ENCODE measurements at regions not wholly inside any gene's neighbourhood (a gene's known extent, or its start where the extent isn't known, plus 50 kb on each side); places are given as distances from the start of the nearest gene placed in this dataset.

GRCh38 chr11:19605520-19606371 is 106.9 kb upstream of the NAV2 start:
- DNase-seq (ENCODE audit: low read depth, low spot score): no peak
- 0 out of 2 replicates have a peak, but pooled peaks cover 1% of the 10 kb centered on the region for H3K4me1 ChIP-seq (ENCODE audit: control insufficient read depth, insufficient read depth, low read length)
- H3K9me3 ChIP-seq (ENCODE audit: control insufficient read depth, insufficient read depth, low read length): no peaks in the 10 kb centered on the region
- WGBS (ENCODE audit: insufficient coverage, insufficient read length): no CpG with 5 or more reads among the region's 8 CpGs
- H3K27me3 ChIP-seq (ENCODE audit: control insufficient read depth, insufficient read depth, low read length): no peaks in the 10 kb centered on the region
- no peaks in the 10 kb centered on the region for H3K36me3 ChIP-seq (ENCODE audit: control insufficient read depth, insufficient read depth, low read length)
- no peak overlapping the region for H3K4me3 ChIP-seq (ENCODE audit: low read length)
- H3K27ac ChIP-seq (ENCODE audit: low read length): no peak overlapping the region

GRCh38 chr11:19604679-19605375 is 107.8 kb upstream of the NAV2 start:
- Histone ChIP-seq H3K27ac (ENCODE audit: low read length) (no peak overlapping the region), H3K36me3 (ENCODE audit: control insufficient read depth, insufficient read depth, low read length) (no peaks in the 10 kb centered on the region), H3K4me3 (ENCODE audit: low read length) (no peak overlapping the region), H3K4me1 (ENCODE audit: control insufficient read depth, insufficient read depth, low read length) (0 out of 2 replicates have a peak, but pooled peaks cover 1% of the 10 kb centered on the region), H3K27me3 (ENCODE audit: control insufficient read depth, insufficient read depth, low read length) (no peaks in the 10 kb centered on the region), H3K9me3 (ENCODE audit: control insufficient read depth, insufficient read depth, low read length) (no peaks in the 10 kb centered on the region)
- no CpG with 5 or more reads among the region's 2 CpGs for WGBS (ENCODE audit: insufficient coverage, insufficient read length)
- no peak for DNase-seq (ENCODE audit: low read depth, low spot score)

GRCh38 chr11:19603771-19604170 is 108.9 kb upstream of the NAV2 start:
- Histone ChIP-seq H3K27ac (ENCODE audit: low read length) (no peak overlapping the region), H3K36me3 (ENCODE audit: control insufficient read depth, insufficient read depth, low read length) (no peaks in the 10 kb centered on the region), H3K27me3 (ENCODE audit: control insufficient read depth, insufficient read depth, low read length) (no peaks in the 10 kb centered on the region), H3K4me1 (ENCODE audit: control insufficient read depth, insufficient read depth, low read length) (0 out of 2 replicates have a peak, but pooled peaks cover 1% of the 10 kb centered on the region), H3K4me3 (ENCODE audit: low read length) (no peak overlapping the region), H3K9me3 (ENCODE audit: control insufficient read depth, insufficient read depth, low read length) (no peaks in the 10 kb centered on the region)
- WGBS (ENCODE audit: insufficient coverage, insufficient read length): no CpG with 5 or more reads among the region's 2 CpGs
- DNase-seq (ENCODE audit: low read depth, low spot score): no peak

- no peaks in the 10 kb centered on the region for H3K27me3 ChIP-seq (ENCODE audit: control insufficient read depth, insufficient read depth, low read length)
- WGBS (ENCODE audit: insufficient coverage, insufficient read length): no CpG with 5 or more reads among the region's 6 CpGs
- peaks cover 2% of the 10 kb centered on the region; the same call in 1 of the 2 replicates for H3K4me1 ChIP-seq (ENCODE audit: control insufficient read depth, insufficient read depth, low read length)
- H3K27ac ChIP-seq (ENCODE audit: low read length): no peak overlapping the region
- DNase-seq (ENCODE audit: low read depth, low spot score): no peak
- no peaks in the 10 kb centered on the region for H3K9me3 ChIP-seq (ENCODE audit: control insufficient read depth, insufficient read depth, low read length)
- no peaks in the 10 kb centered on the region for H3K36me3 ChIP-seq (ENCODE audit: control insufficient read depth, insufficient read depth, low read length)
- no peak overlapping the region for H3K4me3 ChIP-seq (ENCODE audit: low read length)
Measured at GRCh38 chr11:19602891-19603290, 109.7 kb upstream of the NAV2 start.

- no peaks in the 10 kb centered on the region for H3K36me3 ChIP-seq (ENCODE audit: control insufficient read depth, insufficient read depth, low read length)
- H3K9me3 ChIP-seq (ENCODE audit: control insufficient read depth, insufficient read depth, low read length): no peaks in the 10 kb centered on the region
- no CpG with 5 or more reads among the region's 6 CpGs for whole genome bisulfite sequencing (ENCODE audit: insufficient coverage, insufficient read length)
- H3K4me3 ChIP-seq (ENCODE audit: low read length): no peak overlapping the region
- no peaks in the 10 kb centered on the region for H3K27me3 ChIP-seq (ENCODE audit: control insufficient read depth, insufficient read depth, low read length)
- no peak overlapping the region for H3K27ac ChIP-seq (ENCODE audit: low read length)
- H3K4me1 ChIP-seq (ENCODE audit: control insufficient read depth, insufficient read depth, low read length): peaks cover 3% of the 10 kb centered on the region; the same call in 1 of the 2 replicates
- DNase-seq (ENCODE audit: low read depth, low spot score): no peak
Measured at GRCh38 chr11:19602406-19602805, 110.2 kb upstream of the NAV2 start.

GRCh38 chr11:19601235-19601634 is 111.4 kb upstream of the NAV2 start:
- WGBS (ENCODE audit: insufficient coverage, insufficient read length): no CpG with 5 or more reads among the region's 2 CpGs

GRCh38 chr11:19599681-19600080 is 113.0 kb upstream of the NAV2 start:
- no peaks in the 10 kb centered on the region for H3K36me3 ChIP-seq (ENCODE audit: control insufficient read depth, insufficient read depth, low read length)
- H3K27me3 ChIP-seq (ENCODE audit: control insufficient read depth, insufficient read depth, low read length): no peaks in the 10 kb centered on the region
- H3K9me3 ChIP-seq (ENCODE audit: control insufficient read depth, insufficient read depth, low read length): no peaks in the 10 kb centered on the region
- H3K27ac ChIP-seq (ENCODE audit: low read length): no peak overlapping the region
- peaks cover 2% of the 10 kb centered on the region; the same call in 1 of the 2 replicates for H3K4me1 ChIP-seq (ENCODE audit: control insufficient read depth, insufficient read depth, low read length)
- no CpG with 5 or more reads among the region's 4 CpGs for WGBS (ENCODE audit: insufficient coverage, insufficient read length)
- no peak for DNase-seq (ENCODE audit: low read depth, low spot score)
- H3K4me3 ChIP-seq (ENCODE audit: low read length): no peak overlapping the region

More at GRCh38 chr11:19601235-19601634, 111.4 kb upstream of the NAV2 start:
- Histone ChIP-seq H3K9me3 (ENCODE audit: control insufficient read depth, insufficient read depth, low read length) (no peaks in the 10 kb centered on the region), H3K27ac (ENCODE audit: low read length) (no peak overlapping the region), H3K36me3 (ENCODE audit: control insufficient read depth, insufficient read depth, low read length) (no peaks in the 10 kb centered on the region), H3K27me3 (ENCODE audit: control insufficient read depth, insufficient read depth, low read length) (no peaks in the 10 kb centered on the region), H3K4me3 (ENCODE audit: low read length) (no peak overlapping the region), H3K4me1 (ENCODE audit: control insufficient read depth, insufficient read depth, low read length) (peaks cover 2% of the 10 kb centered on the region; the same call in 1 of the 2 replicates)
- no peak for DNase-seq (ENCODE audit: low read depth, low spot score)

- H3K9me3 ChIP-seq (ENCODE audit: control insufficient read depth, insufficient read depth, low read length): no peaks in the 10 kb centered on the region
- H3K4me3 ChIP-seq (ENCODE audit: low read length): no peak overlapping the region
- no peak overlapping the region for H3K27ac ChIP-seq (ENCODE audit: low read length)
- H3K27me3 ChIP-seq (ENCODE audit: control insufficient read depth, insufficient read depth, low read length): no peaks in the 10 kb centered on the region
- peaks cover 2% of the 10 kb centered on the region; the same call in 1 of the 2 replicates for H3K4me1 ChIP-seq (ENCODE audit: control insufficient read depth, insufficient read depth, low read length)
- no CpG with 5 or more reads among the region's 4 CpGs for WGBS (ENCODE audit: insufficient coverage, insufficient read length)
- no peak for DNase-seq (ENCODE audit: low read depth, low spot score)
- H3K36me3 ChIP-seq (ENCODE audit: control insufficient read depth, insufficient read depth, low read length): no peaks in the 10 kb centered on the region
Measured at GRCh38 chr11:19598876-19599486, 113.7 kb upstream of the NAV2 start.

- Histone ChIP-seq H3K4me3 (ENCODE audit: low read length) (no peak overlapping the region), H3K27ac (ENCODE audit: low read length) (no peak overlapping the region), H3K4me1 (ENCODE audit: control insufficient read depth, insufficient read depth, low read length) (peaks cover 2% of the 10 kb centered on the region; the same call in 1 of the 2 replicates), H3K9me3 (ENCODE audit: control insufficient read depth, insufficient read depth, low read length) (no peaks in the 10 kb centered on the region), H3K36me3 (ENCODE audit: control insufficient read depth, insufficient read depth, low read length) (no peaks in the 10 kb centered on the region), H3K27me3 (ENCODE audit: control insufficient read depth, insufficient read depth, low read length) (no peaks in the 10 kb centered on the region)
- no CpG with 5 or more reads among the region's 3 CpGs for WGBS (ENCODE audit: insufficient coverage, insufficient read length)
- DNase-seq (ENCODE audit: low read depth, low spot score): no peak
Measured at GRCh38 chr11:19598456-19598855, 114.2 kb upstream of the NAV2 start.

GRCh38 chr11:19597876-19598275 is 114.8 kb upstream of the NAV2 start:
- no peaks in the 10 kb centered on the region for H3K27me3 ChIP-seq (ENCODE audit: control insufficient read depth, insufficient read depth, low read length)
- H3K4me1 ChIP-seq (ENCODE audit: control insufficient read depth, insufficient read depth, low read length): peaks cover 2% of the 10 kb centered on the region; the same call in 1 of the 2 replicates
- H3K36me3 ChIP-seq (ENCODE audit: control insufficient read depth, insufficient read depth, low read length): no peaks in the 10 kb centered on the region
- WGBS (ENCODE audit: insufficient coverage, insufficient read length): no CpG with 5 or more reads among the region's 5 CpGs
- no peaks in the 10 kb centered on the region for H3K9me3 ChIP-seq (ENCODE audit: control insufficient read depth, insufficient read depth, low read length)
- H3K4me3 ChIP-seq (ENCODE audit: low read length): no peak overlapping the region
- DNase-seq (ENCODE audit: low read depth, low spot score): no peak
- H3K27ac ChIP-seq (ENCODE audit: low read length): no peak overlapping the region

Data from iPS DF 6.9 (cell line).